ENCODE measurements at regions not wholly inside any gene's neighbourhood (a gene's known extent, or its start where the extent isn't known, plus 50 kb on each side); places are given as distances from the start of the nearest gene placed in this dataset.
"Not testable (repeated sequence)": the region's sequence is repeated elsewhere in the genome, so short reads cannot be mapped to it uniquely, and the experiment has no call there.

GRCh38 chr14:40347675-40348074 lies 915.4 kb upstream of the FBXO33 start:
- Mint-ChIP-seq H3K27me3 (ENCODE audit: low read depth, poor library complexity) (no peaks in the 10 kb centered on the region), H3K4me1 (no peaks in the 10 kb centered on the region), H3K9me3 (peaks cover 8% of the 10 kb centered on the region), H3K4me3 (peak overlapping the region; percentile 74), H3K36me3 (ENCODE audit: low read depth) (no peaks in the 10 kb centered on the region), H3K27ac (no peak overlapping the region)
- TF ChIP-seq CTCF (IDR thresholded peaks at IDR 0.05): no peak
- no peak for DNase-seq

- H3K9me3 Mint-ChIP-seq: peaks cover 8% of the 10 kb centered on the region
- H3K4me1 Mint-ChIP-seq: no peaks in the 10 kb centered on the region
- TF ChIP-seq CTCF (IDR thresholded peaks at IDR 0.05): no peak
- no peak overlapping the region for H3K4me3 Mint-ChIP-seq
- no peak for DNase-seq
- no peaks in the 10 kb centered on the region for H3K36me3 Mint-ChIP-seq (ENCODE audit: low read depth)
- H3K27ac Mint-ChIP-seq: no peak overlapping the region
- H3K27me3 Mint-ChIP-seq (ENCODE audit: low read depth, poor library complexity): no peaks in the 10 kb centered on the region
Observed at GRCh38 chr14:40346275-40346674, 914.0 kb upstream of the FBXO33 start.

GRCh38 chr14:40345334-40345733 lies 913.1 kb upstream of the FBXO33 start:
- TF ChIP-seq CTCF (IDR thresholded peaks at IDR 0.05): no peak
- no peaks in the 10 kb centered on the region for H3K27me3 Mint-ChIP-seq (ENCODE audit: low read depth, poor library complexity)
- H3K4me3 Mint-ChIP-seq: no peak overlapping the region
- no peak for DNase-seq
- no peaks in the 10 kb centered on the region for H3K4me1 Mint-ChIP-seq
- H3K27ac Mint-ChIP-seq: no peak overlapping the region
- H3K36me3 Mint-ChIP-seq (ENCODE audit: low read depth): no peaks in the 10 kb centered on the region
- H3K9me3 Mint-ChIP-seq: peaks cover 8% of the 10 kb centered on the region

GRCh38 chr14:40340708-40341107 lies 908.5 kb upstream of the FBXO33 start:
- H3K36me3 Mint-ChIP-seq (ENCODE audit: low read depth): no peaks in the 10 kb centered on the region
- H3K27me3 Mint-ChIP-seq (ENCODE audit: low read depth, poor library complexity): no peaks in the 10 kb centered on the region
- no peaks in the 10 kb centered on the region for H3K4me1 Mint-ChIP-seq
- TF ChIP-seq CTCF (IDR thresholded peaks at IDR 0.05): no peak
- DNase-seq: no peak
- no peak overlapping the region for H3K4me3 Mint-ChIP-seq
- H3K9me3 Mint-ChIP-seq: no peaks in the 10 kb centered on the region
- H3K27ac Mint-ChIP-seq: no peak overlapping the region

- H3K27me3 Mint-ChIP-seq (ENCODE audit: low read depth, poor library complexity): no peaks in the 10 kb centered on the region
- no peak overlapping the region for H3K27ac Mint-ChIP-seq
- DNase-seq: no peak
- H3K4me3 Mint-ChIP-seq: no peak overlapping the region
- peaks cover 6% of the 10 kb centered on the region for H3K9me3 Mint-ChIP-seq
- H3K36me3 Mint-ChIP-seq (ENCODE audit: low read depth): no peaks in the 10 kb centered on the region
- no peak for TF ChIP-seq CTCF (IDR thresholded peaks at IDR 0.05)
- H3K4me1 Mint-ChIP-seq: no peaks in the 10 kb centered on the region
Observed at GRCh38 chr14:40336846-40337245, 904.6 kb upstream of the FBXO33 start.

- DNase-seq; H3K27ac Mint-ChIP-seq; H3K4me3 Mint-ChIP-seq; H3K27me3 Mint-ChIP-seq (ENCODE audit: low read depth, poor library complexity); H3K4me1 Mint-ChIP-seq; H3K36me3 Mint-ChIP-seq (ENCODE audit: low read depth): not testable (repeated sequence)
- peaks cover 24% of the 10 kb centered on the region for H3K9me3 Mint-ChIP-seq
Observed at GRCh38 chr14:40326519-40326918, 894.3 kb upstream of the FBXO33 start.
